SK-N-SH treated with all-trans-retinoic acid at 6 μM for 48 hours (cell line): ENCODE measurements at regions not wholly inside any gene's neighbourhood (a gene's known extent, or its start where the extent isn't known, plus 50 kb on each side); places are given as distances from the start of the nearest gene placed in this dataset.

Experiments
- OSR1 ChIP-seq: fragments of 250-450 bp; sonication (Bioruptor Pico); IDR thresholded peaks from 2 replicates; pipeline ENCODE4 v1.8.0; 2022; ENCODE audit warnings: moderate library complexity, mild to moderate bottlenecking, inconsistent platforms
- PATZ1 ChIP-seq: fragments of 250-450 bp; sonication (Bioruptor Pico); IDR thresholded peaks from 2 replicates; pipeline ENCODE4 v1.8.0; 2020; ENCODE audit warnings: mild to moderate bottlenecking, moderate library complexity, borderline replicate concordance
- RARB ChIP-seq: fragments of 250-450 bp; sonication (Bioruptor Pico); IDR thresholded peaks from 2 replicates; pipeline ENCODE4 v1.8.0; 2021; ENCODE audit warnings: mild to moderate bottlenecking, moderate library complexity
- ZNF565 ChIP-seq: fragments of 450-650 bp; formaldehyde crosslinking; conservative IDR thresholded peaks from 2 replicates; pipeline ENCODE4 v1.5.0; 2020; ENCODE audit warnings: low read depth, mild to moderate bottlenecking, moderate library complexity
- ZNF8 ChIP-seq: fragments of 450-650 bp; formaldehyde crosslinking; IDR thresholded peaks from 2 replicates; pipeline ENCODE4 v1.5.0; 2020; ENCODE audit warnings: mild to moderate bottlenecking, moderate library complexity

DNA sequence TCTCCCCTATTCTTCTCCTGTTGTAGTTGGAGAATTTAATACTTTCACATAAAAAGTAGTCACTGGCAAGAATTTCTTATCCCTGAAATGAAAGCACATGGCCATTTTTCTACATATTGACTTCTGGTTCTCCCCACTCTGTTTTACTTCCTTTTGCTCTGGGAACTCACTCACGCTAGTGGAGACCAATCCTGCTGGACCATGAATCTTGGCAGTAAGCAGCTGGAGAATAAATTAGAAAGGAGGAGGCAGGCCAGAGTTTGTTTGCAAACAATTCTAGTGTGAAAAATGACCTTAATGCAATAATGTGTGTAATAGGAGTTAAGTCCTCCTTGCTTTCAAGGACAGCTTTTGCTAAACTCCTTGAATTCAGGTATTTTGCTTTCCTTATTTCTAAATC lies 412.3 kb upstream of the CHORDC1 start:
- TF ChIP-seq ZNF565 (CRISPR knock-in tag) (no peak), RARB (CRISPR knock-in tag) (no peak), OSR1 (CRISPR knock-in tag) (no peak), ZNF8 (CRISPR knock-in tag) (no peak), PATZ1 (CRISPR knock-in tag) (no peak)
